NCI-H2196 treated with DMSO at 0.1 percent for 48 hours (cell line): ENCODE measurements at regions not wholly inside any gene's neighbourhood (a gene's known extent, or its start where the extent isn't known, plus 50 kb on each side); places are given as distances from the start of the nearest gene placed in this dataset.

Experiments used
- DNase-seq: peaks from one replicate; lab custom pipeline; 2025; ENCODE audit not compliant: unreplicated experiment; lab: John Stamatoyannopoulos, UW

DNA sequence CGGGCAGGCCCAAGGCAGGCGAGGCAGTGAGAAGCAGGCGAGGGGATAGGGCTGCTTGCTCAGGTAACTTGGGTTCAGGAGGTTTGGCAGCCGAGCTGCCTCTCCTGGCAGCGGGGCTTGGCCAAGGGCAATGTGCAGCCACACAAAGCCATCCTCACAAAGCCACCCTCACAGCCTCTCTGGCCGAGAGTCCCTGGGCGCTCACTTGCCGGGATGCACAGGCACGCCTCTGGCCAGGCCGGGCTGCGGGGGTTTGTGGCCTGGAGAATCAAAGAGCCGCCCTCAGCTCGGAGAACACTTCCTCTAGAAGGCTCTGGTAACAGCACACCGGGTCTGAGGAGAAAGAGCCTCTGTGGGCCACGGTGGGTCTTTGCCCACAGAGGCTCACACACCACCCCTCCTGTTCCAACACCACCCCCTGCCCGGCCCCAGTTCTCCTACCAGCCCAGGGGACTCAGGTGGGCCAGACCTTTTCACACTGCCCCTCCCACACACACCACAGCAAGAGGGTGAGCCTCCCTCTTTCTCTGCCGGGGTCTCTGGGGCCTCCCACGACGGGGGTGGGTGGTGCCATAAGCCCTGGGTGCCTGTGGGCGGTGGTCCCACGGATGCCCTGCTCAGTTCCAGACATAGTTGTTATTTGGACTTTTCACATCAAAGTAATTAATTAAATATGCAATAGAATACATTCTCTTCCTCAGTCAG, 186.9 kb downstream of the ZFP36L2 start:
- no peak for DNase-seq

DNA sequence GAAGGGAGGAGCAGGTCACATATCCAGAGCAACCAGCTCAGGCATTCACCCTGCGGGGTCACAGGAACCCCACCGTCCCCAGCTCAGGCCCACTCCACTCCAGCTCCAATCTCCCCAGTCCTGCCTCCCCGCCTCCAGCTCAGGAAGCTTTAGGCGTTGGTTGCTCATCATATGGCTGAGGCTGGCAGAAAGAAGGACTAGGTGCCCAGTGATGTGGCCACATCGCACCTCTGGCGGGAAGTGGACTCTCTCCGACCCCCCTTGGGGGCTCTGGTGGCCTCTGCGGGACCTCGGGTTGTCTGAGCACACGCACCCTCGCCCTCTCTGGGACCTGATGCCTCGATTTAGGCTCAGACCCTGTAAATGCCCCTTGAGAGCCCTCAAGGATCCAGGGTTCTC, 187.7 kb downstream of the ZFP36L2 start:
- DNase-seq: no peak

DNA sequence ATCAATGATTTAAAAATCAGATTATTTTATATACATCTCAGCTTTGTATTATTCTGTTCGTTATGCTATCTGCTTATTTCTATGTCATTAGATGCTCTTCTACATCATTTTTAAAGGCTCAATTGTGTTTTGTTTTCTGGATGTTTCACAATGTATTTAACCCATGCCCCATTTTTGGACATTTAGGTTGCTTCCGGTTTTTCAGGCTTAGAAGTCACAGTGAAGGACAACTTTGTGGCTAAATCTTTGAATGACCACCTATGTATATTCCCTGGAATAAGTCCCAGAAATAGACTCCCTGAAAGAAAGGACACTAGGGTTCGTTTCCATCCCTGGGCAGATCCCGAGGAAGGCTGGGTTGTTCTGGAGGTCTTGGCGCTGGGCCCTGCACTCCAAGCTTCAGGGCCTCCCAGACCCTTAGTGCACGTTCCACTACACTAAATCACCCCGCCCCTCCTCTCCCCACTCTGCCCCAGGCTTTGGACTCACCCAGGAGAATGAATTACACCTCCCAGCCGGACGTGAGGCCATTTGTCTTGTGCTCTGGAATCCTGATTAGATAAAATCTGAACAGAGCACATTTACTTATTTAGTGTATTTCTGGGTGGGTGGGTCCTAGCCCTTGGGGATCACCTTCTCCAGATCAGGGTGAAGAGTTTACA, 188.2 kb downstream of the ZFP36L2 start:
- DNase-seq: no peak

DNA sequence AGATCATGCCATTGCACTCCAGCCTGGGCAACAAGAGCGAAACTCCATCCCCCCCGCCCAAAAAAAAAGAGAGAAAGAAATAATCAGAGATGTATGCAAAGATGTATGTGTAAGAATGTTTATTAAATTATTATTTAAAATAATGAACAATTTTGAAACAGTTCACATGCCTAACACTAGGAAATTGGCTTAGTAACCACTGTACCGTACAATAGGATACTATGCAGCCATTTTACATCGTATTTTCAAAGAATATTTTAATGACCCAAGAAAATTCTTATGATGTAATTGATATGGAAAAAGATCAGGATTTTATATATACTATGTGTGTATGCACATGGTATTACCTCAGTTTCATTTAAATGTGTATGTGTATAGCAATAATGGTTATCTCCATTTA, 190.5 kb downstream of the ZFP36L2 start:
- DNase-seq: no peak

DNA sequence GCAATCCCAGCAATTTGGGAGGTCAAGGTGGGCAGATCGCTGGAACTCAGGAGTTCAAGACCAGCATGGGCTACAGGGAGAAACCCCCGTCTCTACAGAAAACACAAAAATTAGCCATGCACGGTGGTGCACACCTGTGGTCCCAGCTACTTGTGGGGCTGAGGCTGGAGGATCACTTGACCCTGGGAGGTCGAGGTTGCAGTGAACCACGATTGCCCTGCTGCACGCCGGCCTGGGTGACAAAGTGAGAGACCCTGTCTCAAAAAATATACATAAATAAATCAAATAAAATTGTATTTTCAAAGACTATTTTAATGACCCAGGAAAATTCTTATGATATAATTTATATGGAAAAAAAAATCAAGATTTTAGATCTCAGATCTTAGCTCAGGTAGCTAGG, 191.5 kb downstream of the ZFP36L2 start:
- DNase-seq: no peak

DNA sequence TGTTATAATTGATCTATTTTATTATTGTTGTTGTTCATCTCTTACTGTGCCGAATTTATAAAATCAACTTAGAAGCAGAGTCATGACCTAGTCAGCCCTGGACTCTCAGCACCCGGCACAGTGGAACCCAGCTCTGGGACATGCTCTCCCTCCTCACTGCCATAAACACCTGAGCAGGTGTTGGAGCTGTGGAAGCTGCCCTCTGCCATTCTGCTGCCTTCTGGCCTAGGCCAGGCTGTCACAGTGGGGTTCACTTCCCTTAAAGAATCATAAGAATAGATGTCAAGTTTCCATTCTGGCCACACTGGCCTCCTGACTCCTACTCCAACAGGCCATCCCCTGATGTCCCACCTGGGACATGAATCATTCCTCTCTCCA, 192.2 kb downstream of the ZFP36L2 start:
- no peak for DNase-seq

DNA sequence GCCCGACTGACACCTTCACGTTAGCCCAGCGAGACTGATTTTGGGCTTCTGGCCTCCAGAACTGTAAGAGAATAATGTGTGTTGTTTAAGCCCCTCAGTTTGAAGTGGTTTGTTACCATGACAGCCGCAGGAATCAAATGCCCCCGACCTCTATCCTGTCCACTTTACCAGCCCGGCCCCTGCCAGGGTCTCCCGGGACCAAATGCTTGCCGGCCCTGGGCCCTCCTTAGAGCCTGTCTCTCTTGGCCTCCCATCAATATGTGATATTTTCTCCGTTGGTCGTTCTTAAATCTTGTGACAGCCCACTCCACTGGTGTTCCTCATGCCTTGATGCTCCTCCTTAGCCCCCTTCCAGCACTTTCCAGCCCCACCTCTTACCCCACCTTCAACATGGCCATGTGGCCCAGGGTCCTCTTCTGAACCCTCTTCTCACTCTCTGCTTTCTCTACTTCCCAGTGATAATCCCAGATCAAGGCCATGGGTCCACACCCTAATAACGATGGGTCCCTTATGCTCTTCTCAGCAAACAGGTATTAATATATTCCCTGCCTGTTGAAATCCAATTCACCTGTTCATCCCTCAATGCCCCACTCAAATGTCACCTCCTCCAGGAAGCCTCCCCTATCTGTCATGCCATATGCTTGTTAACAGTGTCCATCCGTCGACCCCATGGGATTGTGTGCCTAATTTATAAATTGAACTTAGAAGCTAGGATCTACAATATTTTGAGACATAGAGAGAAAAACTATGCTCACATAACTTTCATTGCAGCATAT, 192.8 kb downstream of the ZFP36L2 start:
- DNase-seq: no peak

DNA sequence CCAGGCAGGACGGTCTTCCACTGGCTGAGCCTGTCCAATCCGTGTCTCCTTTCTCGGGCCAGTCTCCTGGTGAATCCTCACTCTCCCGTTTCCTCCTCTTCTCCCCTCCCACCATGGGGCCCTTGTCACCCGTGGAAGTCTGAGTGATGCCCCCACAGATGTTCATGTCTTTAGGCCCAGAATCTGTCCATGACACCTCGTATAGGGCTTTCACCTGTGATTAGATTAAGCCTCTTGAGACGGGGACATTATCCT, 193.5 kb downstream of the ZFP36L2 start:
- no peak for DNase-seq

DNA sequence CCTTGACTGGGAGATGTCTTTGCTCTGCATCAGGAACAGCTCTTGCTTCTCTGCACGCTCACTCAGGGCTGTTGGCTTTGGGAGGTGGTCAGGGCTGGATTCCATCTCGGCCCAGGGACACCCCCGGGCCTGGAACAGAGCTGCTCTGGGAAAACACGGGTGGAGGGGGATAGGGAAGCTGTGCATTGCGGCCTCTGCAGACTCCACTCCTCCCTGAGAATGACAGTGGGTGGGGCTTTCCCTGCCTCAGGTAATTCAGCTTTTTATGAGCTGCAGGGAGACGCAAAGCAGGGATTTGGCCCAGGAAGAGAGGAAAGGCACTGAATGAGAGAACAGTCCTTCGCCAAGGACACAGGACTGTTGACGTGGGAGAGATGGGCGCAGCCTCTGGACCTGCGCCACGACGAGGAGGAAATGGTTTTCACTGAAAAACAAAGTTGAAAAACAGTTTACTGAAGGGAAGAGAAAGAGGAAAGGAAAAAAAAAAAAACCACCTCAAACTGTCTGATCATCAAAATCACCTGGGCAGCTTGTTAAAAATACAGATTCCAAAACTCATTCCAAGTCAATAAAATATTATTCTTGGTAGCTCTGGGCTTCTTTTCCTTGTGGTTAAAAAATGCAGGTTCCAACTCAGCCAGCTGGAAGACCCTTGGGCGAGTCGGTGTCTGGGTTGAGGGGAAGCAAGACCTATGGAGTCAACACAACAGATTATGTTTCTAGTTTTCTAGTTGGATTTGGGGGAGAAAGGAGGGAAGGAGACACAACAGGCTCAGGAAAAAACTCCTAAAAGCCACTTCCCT, 194.0 kb downstream of the ZFP36L2 start:
- no peak for DNase-seq

DNA sequence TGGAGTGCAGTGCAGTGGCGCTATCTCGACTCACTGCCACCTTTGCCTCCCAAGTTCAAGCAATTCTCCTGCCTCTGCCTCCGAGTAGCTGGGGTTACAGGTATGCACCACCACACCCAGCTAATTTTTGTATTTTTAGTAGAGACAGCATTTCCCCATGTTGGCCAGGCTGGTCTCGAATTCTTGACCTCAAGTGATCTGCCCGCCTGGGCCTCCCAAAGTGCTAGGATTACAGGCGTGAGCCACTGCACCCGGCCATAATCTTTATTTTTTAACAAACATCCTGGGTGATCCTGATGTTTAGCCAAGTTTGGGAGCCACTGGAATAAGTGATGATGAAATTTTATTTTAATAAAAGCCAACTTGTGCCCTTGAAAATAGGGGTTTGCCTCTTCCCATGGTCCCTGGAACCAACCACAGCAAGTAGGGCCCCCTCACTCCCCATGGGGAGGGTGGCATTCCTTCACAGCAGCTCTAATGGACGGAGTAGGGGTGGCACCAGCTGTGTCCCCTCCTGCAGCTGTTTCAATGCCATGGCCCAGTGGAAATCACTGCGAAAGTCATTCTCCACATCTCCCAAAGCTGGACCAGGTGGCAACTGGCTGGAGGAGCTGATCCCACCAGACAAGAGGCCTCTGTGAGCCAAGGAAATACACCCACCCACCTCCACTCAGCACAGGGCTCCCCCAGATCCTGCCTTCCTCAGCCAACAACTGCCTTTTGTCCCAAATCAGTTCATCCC, 194.8 kb downstream of the ZFP36L2 start:
- no peak for DNase-seq

DNA sequence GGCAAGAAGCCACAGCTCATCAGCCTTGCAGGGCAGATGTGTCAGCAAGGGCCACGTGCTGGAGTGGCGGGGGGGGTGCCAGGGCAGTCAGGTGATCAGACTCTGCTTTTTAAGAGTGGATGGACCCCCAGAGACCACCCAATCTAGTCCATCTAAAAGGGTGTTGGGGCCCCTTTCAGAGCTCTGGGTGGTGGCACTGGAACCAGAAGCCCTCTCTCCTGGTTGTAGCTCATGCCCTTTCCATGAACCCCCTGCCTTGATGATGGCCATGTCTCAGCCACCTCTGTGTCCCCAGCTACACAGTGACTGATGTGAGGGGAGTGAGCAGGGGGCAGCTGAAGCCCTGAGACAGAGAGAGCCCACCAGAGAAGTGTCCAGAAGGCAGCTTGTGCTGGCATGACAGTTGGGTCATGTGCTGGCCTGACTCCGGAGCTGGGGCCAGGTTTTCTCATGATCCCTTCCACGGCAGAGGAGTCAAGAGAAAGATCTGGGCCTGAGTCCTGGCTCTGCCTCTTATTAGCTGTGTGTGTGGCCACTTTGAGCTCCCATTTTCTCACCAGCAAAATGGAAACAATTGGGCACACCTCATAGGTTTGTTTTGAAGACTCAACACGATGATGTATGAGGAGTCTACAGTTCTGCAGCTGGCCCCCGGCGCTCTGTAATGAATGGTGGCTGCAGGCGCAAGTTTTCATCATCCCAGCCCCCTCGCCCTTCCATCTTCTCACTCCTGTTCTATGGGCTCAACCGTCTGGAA, 195.7 kb downstream of the ZFP36L2 start:
- DNase-seq: no peak

DNA sequence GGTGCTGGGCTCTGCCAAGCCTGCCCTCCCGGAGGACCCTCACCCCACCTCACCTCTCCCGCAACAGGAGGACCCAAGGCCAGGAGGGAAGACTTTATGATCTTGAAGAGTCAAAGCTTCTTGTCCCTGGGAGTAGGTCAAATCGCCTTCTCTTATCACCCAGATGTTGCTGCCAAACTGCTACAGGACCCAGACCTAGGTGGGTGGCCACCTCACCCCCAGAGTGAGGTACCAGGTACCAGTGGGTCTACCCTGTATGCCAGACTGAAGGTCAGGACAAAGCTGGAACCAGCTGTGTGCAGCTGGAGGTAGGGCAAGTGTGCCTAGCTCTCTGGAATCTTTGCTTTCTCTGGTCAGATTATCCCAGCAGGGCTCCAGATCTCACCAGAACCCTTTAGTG, 197.2 kb downstream of the ZFP36L2 start:
- DNase-seq: no peak

DNA sequence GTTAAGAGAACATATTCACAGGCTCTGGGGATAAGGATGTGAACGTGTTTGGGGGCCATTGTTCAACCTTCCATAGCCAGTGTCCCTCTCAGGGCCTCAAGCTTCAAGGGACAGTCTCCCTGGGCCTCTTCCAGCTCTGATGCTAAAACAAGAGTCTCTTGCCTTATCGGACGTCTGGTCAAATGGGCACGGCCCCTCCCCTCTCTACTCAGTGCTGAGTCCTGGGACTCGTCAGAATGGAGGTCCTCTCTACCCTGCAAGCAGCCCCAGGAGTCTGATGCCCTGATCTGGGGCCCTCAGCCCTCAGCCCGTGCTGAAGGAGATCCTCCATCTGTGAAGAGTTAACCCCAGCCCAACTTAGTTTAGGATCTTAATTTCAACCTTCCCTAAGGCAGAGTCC, 198.2 kb downstream of the ZFP36L2 start:
- DNase-seq: no peak

DNA sequence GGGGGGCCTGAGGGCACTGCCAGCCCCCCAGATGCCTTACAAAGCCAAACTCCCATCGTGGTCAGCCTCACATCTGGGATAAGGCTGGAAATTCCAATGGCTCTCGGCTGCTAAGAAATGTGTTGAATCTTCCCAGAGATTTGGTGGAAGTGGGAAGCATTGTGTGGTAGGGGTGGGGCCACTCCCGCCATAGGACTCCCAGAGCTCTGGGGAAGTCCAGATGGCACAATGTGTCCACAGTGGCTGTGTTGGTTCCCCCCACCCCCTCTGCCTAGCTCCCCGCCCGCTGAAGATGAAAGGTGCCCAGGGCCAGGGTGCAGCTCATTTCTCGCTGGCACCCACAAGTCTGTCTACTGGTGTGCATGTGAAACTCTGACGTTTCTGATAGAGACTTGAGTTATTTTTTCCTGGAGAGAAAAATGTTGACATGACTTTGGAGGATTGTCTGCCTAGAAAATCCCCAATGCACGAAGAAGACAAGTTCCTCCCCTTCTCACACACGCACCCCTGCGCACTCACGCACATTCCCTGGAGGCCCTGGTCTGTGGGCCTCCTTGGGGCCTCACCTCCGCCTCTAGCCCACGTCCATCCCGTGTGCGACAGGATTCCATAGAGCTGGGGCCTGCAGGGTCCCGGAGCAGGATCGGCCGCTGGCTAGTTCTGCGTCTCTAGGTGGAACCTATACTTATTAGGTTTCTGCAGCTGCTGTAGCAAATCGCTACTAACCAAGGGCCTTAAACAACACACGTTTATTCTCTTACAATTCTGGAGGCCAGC, 199.1 kb downstream of the ZFP36L2 start:
- no peak for DNase-seq

DNA sequence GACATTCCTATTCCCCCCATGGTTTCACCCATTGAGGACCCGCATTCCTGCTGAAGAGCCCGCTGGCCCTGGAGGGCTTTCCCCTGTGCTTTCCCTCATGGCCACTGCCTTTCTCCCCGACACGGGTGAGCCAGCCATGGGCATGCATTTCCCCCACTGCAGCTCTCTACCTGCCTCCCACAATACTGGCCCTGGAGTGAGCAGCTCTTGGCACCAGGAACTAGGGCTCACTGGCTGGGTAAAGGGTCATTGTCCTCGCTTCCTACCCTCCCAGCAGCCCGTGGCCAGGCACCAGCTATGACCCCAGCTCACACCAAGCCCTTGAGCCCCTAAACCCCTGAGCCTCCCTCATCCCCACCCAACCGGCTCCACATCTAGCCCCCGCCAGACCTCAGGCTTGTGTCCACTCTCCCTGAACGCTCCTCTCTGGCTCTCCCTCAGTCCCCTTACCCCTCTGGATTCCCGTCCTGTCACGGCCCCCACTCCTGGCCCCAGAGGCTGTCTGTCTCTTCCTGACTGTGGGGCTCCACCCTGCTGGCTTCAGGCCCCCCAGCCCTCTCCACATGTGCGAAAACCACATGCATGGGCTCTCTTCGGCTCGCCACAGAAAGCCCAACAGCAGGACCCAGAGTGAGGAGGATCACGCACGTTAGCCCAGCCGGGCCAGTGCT, 199.8 kb downstream of the ZFP36L2 start:
- no peak for DNase-seq

DNA sequence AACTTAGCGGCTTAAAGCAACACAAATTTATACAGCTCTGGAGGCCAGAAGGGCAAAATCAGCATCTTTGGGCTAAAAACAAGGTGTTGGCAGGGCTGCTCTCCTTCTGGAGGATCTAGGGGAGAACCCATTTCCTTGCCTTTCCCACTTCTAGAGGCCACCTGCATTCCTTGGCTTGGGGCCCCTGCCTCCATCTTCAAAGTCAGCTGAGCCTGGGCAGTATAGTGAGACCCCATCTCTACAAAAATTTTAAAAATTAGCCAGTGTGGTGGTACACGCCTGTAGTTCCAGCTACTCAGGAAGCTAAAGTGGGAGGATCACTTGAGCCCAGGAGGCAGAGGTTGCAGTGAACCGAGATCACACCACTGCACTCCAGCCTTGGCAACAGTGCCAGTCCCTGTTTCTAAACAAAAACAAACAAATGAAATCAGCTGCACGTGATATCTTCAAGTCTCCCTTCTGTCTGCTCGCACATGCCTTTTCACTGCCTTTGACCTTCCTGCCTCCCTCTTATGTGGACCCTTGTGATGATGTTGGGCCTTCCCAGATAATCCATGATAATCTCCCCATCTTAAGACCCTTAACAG, 200.6 kb downstream of the ZFP36L2 start:
- no peak for DNase-seq

DNA sequence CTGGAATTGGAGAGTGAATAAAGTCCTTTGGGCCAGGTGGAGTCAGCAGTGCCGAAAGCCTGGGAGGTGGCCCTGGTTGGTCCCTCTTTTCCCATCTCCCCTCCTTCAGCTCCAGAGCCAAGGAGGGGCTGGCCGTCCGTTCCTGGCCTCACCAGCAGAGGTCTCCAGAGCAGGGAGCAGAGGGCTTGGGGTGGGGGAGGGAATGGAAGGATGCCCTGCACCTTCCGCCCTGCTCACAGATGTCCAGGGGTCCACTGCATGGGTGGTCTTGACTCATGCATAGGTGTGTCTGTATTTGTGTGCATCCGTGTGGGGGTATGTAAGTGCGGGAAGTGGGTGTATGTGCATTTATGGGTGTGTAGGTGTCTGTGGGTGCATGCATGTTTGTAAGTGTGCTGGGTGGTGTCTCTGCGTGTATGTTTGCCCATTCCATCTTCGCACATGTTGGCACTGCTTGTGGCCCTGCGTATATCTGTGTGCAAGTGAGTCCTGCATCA, 201.8 kb downstream of the ZFP36L2 start:
- no peak for DNase-seq

DNA sequence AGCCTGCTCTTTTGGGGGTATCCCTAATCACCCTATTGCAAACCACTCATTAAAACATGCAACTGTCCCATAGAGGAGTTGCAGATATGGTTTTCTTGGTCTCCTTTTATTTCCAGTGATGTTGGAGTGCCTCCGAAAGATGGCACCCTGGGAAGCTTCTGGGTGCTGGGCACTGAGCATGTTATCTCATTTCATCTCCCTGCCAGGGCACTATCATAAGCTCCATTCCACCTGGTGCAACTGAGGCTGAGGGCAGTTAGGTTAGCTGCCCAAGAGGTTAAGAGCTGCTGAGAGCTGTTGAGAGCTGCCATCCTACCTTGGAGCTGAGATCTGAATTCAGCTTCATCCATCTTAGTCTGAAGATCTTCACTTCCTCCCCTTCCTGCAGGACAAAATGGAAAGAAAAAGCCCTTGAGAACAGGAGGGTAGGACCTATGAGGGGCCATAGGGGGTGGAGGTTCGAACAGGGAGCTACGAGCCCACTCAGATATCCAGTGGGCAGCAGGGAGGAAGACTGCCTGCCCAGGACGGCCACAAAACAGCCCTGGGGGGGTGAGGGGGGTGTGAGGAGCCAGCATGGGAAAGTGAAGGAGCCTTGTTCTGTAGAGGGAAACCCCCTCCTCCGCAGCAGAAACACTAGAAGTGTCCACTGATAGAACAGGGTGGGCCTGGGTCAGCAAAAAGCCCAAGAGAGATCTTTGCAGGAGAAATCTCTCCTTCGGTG, 202.5 kb downstream of the ZFP36L2 start:
- DNase-seq: no peak
